Lower leg skin (tissue), 4 donors: ENCODE measurements at regions not wholly inside any gene's neighbourhood (a gene's known extent, or its start where the extent isn't known, plus 50 kb on each side); places are given as distances from the start of the nearest gene placed in this dataset.
A peak's percentile ranks its signal among the peaks of the same experiment; 100 is the strongest.

Experiments
- DNase-seq, 2 donors: peaks; one replicate each; pipeline ENCODE4 v3.0.0-alpha.2; 2019; ENCODE audit warnings: low spot score in 2 of 2
- H3K4me3 ChIP-seq: fragments of 200-600 bp; sonication (generic); 2 replicates; pipeline ENCODE4 v1.5.1; 2017; ENCODE audit warnings: mild to moderate bottlenecking, low read depth; ENCODE audit not compliant: poor library complexity, severe bottlenecking
- CTCF ChIP-seq, 3 donors: fragments of 450-650 bp; IDR thresholded peaks; one replicate each; pipeline ENCODE4 v1.5.1; 2016; ENCODE audit warnings: antibody characterized with exemption in 3 of 3, mild to moderate bottlenecking in 3 of 3, moderate library complexity in 2 of 3
- POLR2A ChIP-seq, 2 donors: fragments of 450-650 bp; IDR thresholded peaks; one replicate each; pipeline ENCODE4 v1.6.1; 2016 to 2017; ENCODE audit warnings: antibody characterized with exemption in 2 of 2, mild to moderate bottlenecking in 1 of 2, moderate library complexity in 1 of 2
- WGBS, 2 donors: methylation state at CpG; one replicate each; pipeline ENCODE4 v1.1.5; 2018; 5-methylcytosine and 5-hydroxymethylcytosine counted together
- intact Hi-C: fragments of 100-400 bp; cut with DNase I; formaldehyde crosslinking; loops from one replicate; pipeline ENCODE4 v1.15.0; 2023; ENCODE audit warnings: low total_unique reads

GRCh38 chr17:12318571-12319266 is 298.0 kb downstream of the MAP2K4 start:
- no peak overlapping the region for H3K4me3 ChIP-seq
- no peak for TF ChIP-seq CTCF (IDR thresholded peaks at IDR 0.05)
- no peak for TF ChIP-seq POLR2A (IDR thresholded peaks at IDR 0.05)
- intact Hi-C loops = no loop called here
- 70 to 74% methylated on average over 9 of the region's 9 CpGs for WGBS, 2 donors
- peak in 1 of 2 donors; percentile 57 for DNase-seq

- H3K4me3 ChIP-seq = no peak overlapping the region
- TF ChIP-seq POLR2A (IDR thresholded peaks at IDR 0.05) = no peak
- intact Hi-C loops = no loop called here
- 76% methylated on average over 4 of the region's 4 CpGs for WGBS, 2 donors
- DNase-seq = no peak
These were observed 299.6 kb downstream of the MAP2K4 start for GRCh38 chr17:12320286-12320685.

- DNase-seq = no peak
- 82 to 85% methylated on average over 2 of the region's 2 CpGs for WGBS, 2 donors
- TF ChIP-seq CTCF (IDR thresholded peaks at IDR 0.05) (no peak), POLR2A (IDR thresholded peaks at IDR 0.05) (no peak)
- H3K4me3 ChIP-seq = no peak overlapping the region
- intact Hi-C loops = no loop called here
These were observed 307.5 kb downstream of the MAP2K4 start for GRCh38 chr17:12328204-12328603.

GRCh38 chr17:12330456-12330855 is 309.8 kb downstream of the MAP2K4 start:
- no peak overlapping the region for H3K4me3 ChIP-seq
- 82 to 95% methylated on average over 1 of the region's 1 CpG for WGBS, 2 donors
- TF ChIP-seq CTCF (IDR thresholded peaks at IDR 0.05) (no peak), POLR2A (IDR thresholded peaks at IDR 0.05) (no peak)
- intact Hi-C loops = no loop called here
- no peak for DNase-seq

- intact Hi-C loops = no loop called here
- WGBS, 2 donors = 80 to 84% methylated on average over 2 of the region's 2 CpGs
- DNase-seq = no peak
- no peak for TF ChIP-seq CTCF (IDR thresholded peaks at IDR 0.05)
- TF ChIP-seq POLR2A (IDR thresholded peaks at IDR 0.05) = no peak
- H3K4me3 ChIP-seq = no peak overlapping the region
These were observed 320.7 kb downstream of the MAP2K4 start for GRCh38 chr17:12341328-12341727.

- TF ChIP-seq CTCF (IDR thresholded peaks at IDR 0.05) = no peak
- TF ChIP-seq POLR2A (IDR thresholded peaks at IDR 0.05) = no peak
- DNase-seq = no peak
- intact Hi-C loops = no loop called here
- no peak overlapping the region for H3K4me3 ChIP-seq
- 71 to 73% methylated on average over 6 of the region's 6 CpGs for WGBS, 2 donors
These were observed 321.5 kb downstream of the MAP2K4 start for GRCh38 chr17:12342161-12342560.
